OCI-LY7 (cell line): ENCODE measurements at regions not wholly inside any gene's neighbourhood (a gene's known extent, or its start where the extent isn't known, plus 50 kb on each side); places are given as distances from the start of the nearest gene placed in this dataset.

Experiments used
- BruUV-seq: library from RNA; stranded (reverse); fragments of 400-500 nt; replicated peaks from 2 replicates; lab custom pipeline; 2021; lab: Mats Ljungman, UMichigan
- CTCF ChIA-PET: fragments of 300-600 bp; sonication (Branson Sonifier 250); formaldehyde crosslinking; loops from one replicate; lab custom pipeline; 2022; ENCODE audit warnings: antibody characterized with exemption; ENCODE audit not compliant: unreplicated experiment; lab: Charles Lee
- POLR2A ChIA-PET: fragments of 300-600 bp; sonication (Branson Sonifier 250); formaldehyde crosslinking; loops from one replicate; lab custom pipeline; 2022; ENCODE audit warnings: antibody characterized with exemption; lab: Charles Lee
- DNase-seq: peaks from one replicate; pipeline ENCODE4 v3.0.0-alpha.2; 2015; ENCODE audit warnings: low spot score
- H2AFZ ChIP-seq: fragments of 200-600 bp; sonication (generic), shearing (Covaris generic); 2 replicates; pipeline ENCODE4 v1.6.1; 2014; ENCODE audit warnings: mild to moderate bottlenecking, antibody characterized with exemption, low read length, moderate library complexity
- H3K27ac ChIP-seq: fragments of 200-600 bp; sonication (generic); 2 replicates; pipeline ENCODE4 v1.5.1; 2014; ENCODE audit warnings: mixed run types, low read depth, mild to moderate bottlenecking, moderate library complexity, low read length, inconsistent platforms; ENCODE audit not compliant: poor library complexity, severe bottlenecking
- H3K36me3 ChIP-seq: fragments of 200-600 bp; sonication (generic); 2 replicates; pipeline ENCODE4 v1.6.1; 2014; ENCODE audit warnings: mild to moderate bottlenecking, antibody characterized with exemption, low read length, moderate library complexity, mixed read lengths; ENCODE audit not compliant: insufficient read depth
- H3K4me1 ChIP-seq: fragments of 200-600 bp; sonication (generic); 2 replicates; pipeline ENCODE4 v1.5.1; 2014; ENCODE audit warnings: mild to moderate bottlenecking, low read length; ENCODE audit not compliant: insufficient read depth, poor library complexity, severe bottlenecking
- H3K4me2 ChIP-seq: fragments of 200-600 bp; sonication (generic); 2 replicates; pipeline ENCODE4 v1.6.1; 2014; ENCODE audit warnings: mild to moderate bottlenecking, low read length
- H3K4me3 ChIP-seq: fragments of 200-600 bp; sonication (generic); 2 replicates; pipeline ENCODE4 v1.5.1; 2014; ENCODE audit warnings: mild to moderate bottlenecking, low read depth, low read length; ENCODE audit not compliant: poor library complexity, severe bottlenecking
- H3K79me2 ChIP-seq: fragments of 200-600 bp; sonication (generic); 2 replicates; pipeline ENCODE4 v1.6.1; 2016; ENCODE audit warnings: low read depth, mild to moderate bottlenecking, low read length, moderate library complexity, mixed read lengths; ENCODE audit not compliant: insufficient read depth
- H3K9me2 ChIP-seq: fragments of 200-600 bp; sonication (generic); 2 replicates; pipeline ENCODE4 v1.6.1; 2016; ENCODE audit warnings: mild to moderate bottlenecking, low read length, mixed read lengths; ENCODE audit not compliant: insufficient read depth
- H3K9me3 ChIP-seq: fragments of 200-600 bp; sonication (generic); 2 replicates; pipeline ENCODE4 v1.6.1; 2014; ENCODE audit warnings: mild to moderate bottlenecking, mixed run types, low read length, mixed read lengths
- H4K20me1 ChIP-seq: fragments of 200-600 bp; sonication (generic); 2 replicates; pipeline ENCODE4 v1.6.1; 2014; ENCODE audit warnings: mild to moderate bottlenecking, antibody characterized with exemption, low read length, moderate library complexity, mixed read lengths; ENCODE audit not compliant: insufficient read depth
- CTCF ChIP-seq: fragments of 200-600 bp; sonication (generic); conservative IDR thresholded peaks from 2 replicates; pipeline ENCODE4 v1.5.1; 2014; ENCODE audit warnings: mild to moderate bottlenecking, antibody characterized with exemption, low read length, moderate library complexity, mixed read lengths
- EZH2phosphoT487 ChIP-seq: fragments of 200-600 bp; sonication (generic); IDR thresholded peaks from 2 replicates; pipeline ENCODE4 v1.6.1; 2018; ENCODE audit warnings: low read depth, borderline replicate concordance, mild to moderate bottlenecking, mixed run types, antibody characterized with exemption, low read length, moderate library complexity, mixed read lengths
- intact Hi-C: fragments of 100-400 bp; cut with micrococcal nuclease; formaldehyde crosslinking; loops from one replicate; pipeline ENCODE4 v1.10.0; 2022; ENCODE audit not compliant: unreplicated experiment

GRCh38 chr6:133099573-133099972, 141.6 kb upstream of the EYA4 start:
- no peak overlapping the region for H3K27ac ChIP-seq
- CTCF ChIA-PET, result no interaction called here
- no peak for DNase-seq
- no peak overlapping the region for H3K4me2 ChIP-seq
- no peaks in the 10 kb centered on the region for H3K9me2 ChIP-seq
- no peak overlapping the region for H2AFZ ChIP-seq
- POLR2A ChIA-PET, result interaction anchor here (1.0 kb wide), 1 partner anchor 747 kb away, joined by 3 read pairs; no protein-coding TSS in a partner anchor
- H3K36me3 ChIP-seq, result no peaks in the 10 kb centered on the region
- H3K79me2 ChIP-seq, result no peaks in the 10 kb centered on the region
- H3K4me1 ChIP-seq, result no peaks in the 10 kb centered on the region
- BruUV-seq, result no TSS peak
- intact Hi-C loops, result no loop called here
- H4K20me1 ChIP-seq, result no peaks in the 10 kb centered on the region
- no peak overlapping the region for H3K4me3 ChIP-seq
- TF ChIP-seq CTCF (no peak), EZH2phosphoT487 (no peak)
- H3K9me3 ChIP-seq, result no peaks in the 10 kb centered on the region

GRCh38 chr6:133100865-133101264, 140.3 kb upstream of the EYA4 start:
- H2AFZ ChIP-seq, result no peak overlapping the region
- no peak overlapping the region for H3K4me3 ChIP-seq
- TF ChIP-seq EZH2phosphoT487 (no peak), CTCF (no peak)
- H3K9me2 ChIP-seq, result no peaks in the 10 kb centered on the region
- no peaks in the 10 kb centered on the region for H4K20me1 ChIP-seq
- H3K27ac ChIP-seq, result no peak overlapping the region
- H3K79me2 ChIP-seq, result no peaks in the 10 kb centered on the region
- no peaks in the 10 kb centered on the region for H3K4me1 ChIP-seq
- CTCF ChIA-PET, result no interaction called here
- DNase-seq, result no peak
- BruUV-seq, result no TSS peak
- no peak overlapping the region for H3K4me2 ChIP-seq
- POLR2A ChIA-PET, result interaction anchor here (0.6 to 0.7 kb wide), 2 partner anchors 25 to 1127 kb away, joined by 3 read pairs; no protein-coding TSS in a partner anchor
- intact Hi-C loops, result no loop called here
- no peaks in the 10 kb centered on the region for H3K36me3 ChIP-seq
- no peaks in the 10 kb centered on the region for H3K9me3 ChIP-seq

- H3K36me3 ChIP-seq, result no peaks in the 10 kb centered on the region
- no TSS peak for BruUV-seq
- H3K9me2 ChIP-seq, result no peaks in the 10 kb centered on the region
- intact Hi-C loops, result no loop called here
- ChIA-PET POLR2A (interaction anchor here (0.7 kb wide), 2 partner anchors 16 to 1128 kb away, joined by 3 read pairs; no protein-coding TSS in a partner anchor), CTCF (no interaction called here)
- H3K79me2 ChIP-seq, result no peaks in the 10 kb centered on the region
- H3K4me1 ChIP-seq, result no peaks in the 10 kb centered on the region
- no peak for DNase-seq
- H4K20me1 ChIP-seq, result no peaks in the 10 kb centered on the region
- H3K27ac ChIP-seq, result no peak overlapping the region
- no peak overlapping the region for H3K4me3 ChIP-seq
- no peak overlapping the region for H2AFZ ChIP-seq
- no peaks in the 10 kb centered on the region for H3K9me3 ChIP-seq
- no peak overlapping the region for H3K4me2 ChIP-seq
- TF ChIP-seq CTCF, result no peak
- TF ChIP-seq EZH2phosphoT487, result no peak
Measured at GRCh38 chr6:133101790-133102189, 139.4 kb upstream of the EYA4 start.
